Vagina (tissue), 2 donors: ENCODE measurements at regions not wholly inside any gene's neighbourhood (a gene's known extent, or its start where the extent isn't known, plus 50 kb on each side); places are given as distances from the start of the nearest gene placed in this dataset.

Experiments used
- DNase-seq, 2 donors: peaks; one replicate each; pipeline ENCODE4 v3.0.0-alpha.2; 2017; ENCODE audit errors: extremely low spot score in 2 of 2
- H3K27ac ChIP-seq: fragments of 200-600 bp; sonication (generic); one replicate; pipeline ENCODE4 v1.5.1; 2019
- H3K27me3 ChIP-seq: fragments of 200-600 bp; sonication (generic); one replicate; pipeline ENCODE4 v1.5.1; 2019
- H3K36me3 ChIP-seq, 2 donors: fragments of 200-600 bp; sonication (generic); one replicate each; pipeline ENCODE4 v1.5.1; 2017 to 2019
- H3K4me1 ChIP-seq: fragments of 200-600 bp; sonication (generic); one replicate; pipeline ENCODE4 v1.5.1; 2019
- H3K4me3 ChIP-seq, 2 donors: fragments of 200-600 bp; sonication (generic); 1 replicate in 1 of 2; 2 replicates in 1 of 2; pipeline ENCODE4 v1.5.1; 2016 to 2019
- H3K9me3 ChIP-seq: fragments of 200-600 bp; sonication (generic); one replicate; pipeline ENCODE4 v1.5.1; 2019
- POLR2A ChIP-seq, 2 donors: fragments of 450-650 bp; IDR thresholded peaks; one replicate each; pipeline ENCODE4 v1.6.1; 2017; ENCODE audit warnings: antibody characterized with exemption in 2 of 2, mild to moderate bottlenecking in 2 of 2, moderate library complexity in 2 of 2
- POLR2AphosphoS5 ChIP-seq, 2 donors: sonication (generic); formaldehyde crosslinking; IDR thresholded peaks; one replicate each; pipeline ENCODE4 v1.9.0; 2017; ENCODE audit warnings: antibody characterized with exemption in 2 of 2, mild to moderate bottlenecking in 2 of 2, low read depth in 1 of 2; ENCODE audit not compliant: insufficient read depth in 1 of 2
- intact Hi-C: fragments of 100-400 bp; cut with DNase I; formaldehyde crosslinking; loops from one replicate; pipeline ENCODE4 v1.15.1; 2023
- TF ChIP-seq, protein P1 (sequence below), 3 experiments: fragments of 450-650 bp in 2 of 3; fragments of 200-600 bp in 1 of 3; sonication (generic) in 1 of 3; IDR thresholded peaks; one replicate each; pipeline ENCODE4 v1.5.1; 2017 to 2019; ENCODE audit warnings: antibody characterized with exemption in 3 of 3, mild to moderate bottlenecking in 2 of 3, moderate library complexity in 2 of 3

- TF ChIP-seq POLR2A (IDR thresholded peaks at IDR 0.05) (no peak), POLR2AphosphoS5 (IDR thresholded peaks at IDR 0.05; ENCODE audit: insufficient read depth in 1 of 2, low read depth in 1 of 2) (no peak)
- TF ChIP-seq, protein P1, sequence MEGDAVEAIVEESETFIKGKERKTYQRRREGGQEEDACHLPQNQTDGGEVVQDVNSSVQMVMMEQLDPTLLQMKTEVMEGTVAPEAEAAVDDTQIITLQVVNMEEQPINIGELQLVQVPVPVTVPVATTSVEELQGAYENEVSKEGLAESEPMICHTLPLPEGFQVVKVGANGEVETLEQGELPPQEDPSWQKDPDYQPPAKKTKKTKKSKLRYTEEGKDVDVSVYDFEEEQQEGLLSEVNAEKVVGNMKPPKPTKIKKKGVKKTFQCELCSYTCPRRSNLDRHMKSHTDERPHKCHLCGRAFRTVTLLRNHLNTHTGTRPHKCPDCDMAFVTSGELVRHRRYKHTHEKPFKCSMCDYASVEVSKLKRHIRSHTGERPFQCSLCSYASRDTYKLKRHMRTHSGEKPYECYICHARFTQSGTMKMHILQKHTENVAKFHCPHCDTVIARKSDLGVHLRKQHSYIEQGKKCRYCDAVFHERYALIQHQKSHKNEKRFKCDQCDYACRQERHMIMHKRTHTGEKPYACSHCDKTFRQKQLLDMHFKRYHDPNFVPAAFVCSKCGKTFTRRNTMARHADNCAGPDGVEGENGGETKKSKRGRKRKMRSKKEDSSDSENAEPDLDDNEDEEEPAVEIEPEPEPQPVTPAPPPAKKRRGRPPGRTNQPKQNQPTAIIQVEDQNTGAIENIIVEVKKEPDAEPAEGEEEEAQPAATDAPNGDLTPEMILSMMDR (IDR thresholded peaks at IDR 0.05): no peak
- H3K27me3 ChIP-seq: no peaks in the 10 kb centered on the region
- H3K36me3 ChIP-seq: no peaks in the 10 kb centered on the region
- no peaks in the 10 kb centered on the region for H3K9me3 ChIP-seq
- DNase-seq: no peak
- no peak overlapping the region for H3K4me3 ChIP-seq
- no peak overlapping the region for H3K27ac ChIP-seq
- peaks cover 16% of the 10 kb centered on the region for H3K4me1 ChIP-seq
- intact Hi-C loops: no loop called here
Measured at GRCh38 chr2:239778861-239779558, 246.1 kb downstream of the NDUFA10 start.

DNA sequence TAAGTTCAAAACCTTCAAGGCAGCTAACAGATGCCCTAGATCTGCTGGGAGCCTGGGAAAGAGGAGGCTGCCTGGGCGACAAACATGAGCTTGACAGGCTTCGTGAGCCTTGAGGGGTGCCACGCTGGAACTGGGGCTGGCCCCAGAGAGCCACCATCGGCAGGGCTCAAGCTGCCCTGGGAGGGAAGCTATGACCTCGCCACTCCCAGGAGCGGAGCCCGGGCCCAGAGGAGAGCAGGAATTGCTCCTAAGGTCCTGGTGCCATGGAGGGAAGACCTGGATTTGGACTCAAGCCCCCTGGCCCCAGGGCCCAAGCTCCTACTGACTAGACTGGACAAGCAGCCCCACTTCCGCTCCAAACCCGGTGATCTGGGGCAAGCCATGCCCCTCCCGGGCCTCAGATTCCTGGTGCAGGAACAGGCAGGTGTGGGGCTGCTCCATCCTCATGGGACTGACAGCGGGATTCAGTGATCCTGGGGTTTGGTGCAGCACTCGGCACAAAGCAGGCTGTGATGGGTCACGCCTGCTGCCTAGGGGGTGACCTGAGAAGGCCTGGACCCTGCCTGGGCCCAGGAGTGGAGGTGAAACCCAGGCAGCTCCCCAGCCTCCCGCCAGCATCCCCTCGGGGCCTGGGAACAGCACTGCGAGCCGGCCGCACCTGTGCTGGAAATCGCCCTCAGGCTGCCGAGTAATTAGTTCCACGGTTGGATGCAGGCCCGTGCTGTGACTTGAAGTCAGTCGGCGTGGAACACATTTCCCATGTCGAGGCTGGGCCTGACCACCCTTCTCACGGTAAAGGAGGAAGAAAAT, 246.9 kb downstream of the NDUFA10 start:
- TF ChIP-seq POLR2A (IDR thresholded peaks at IDR 0.05) (no peak), POLR2AphosphoS5 (IDR thresholded peaks at IDR 0.05; ENCODE audit: insufficient read depth in 1 of 2, low read depth in 1 of 2) (no peak)
- TF ChIP-seq, protein P1 (IDR thresholded peaks at IDR 0.05): no peak
- Histone ChIP-seq H3K27me3 (no peaks in the 10 kb centered on the region), H3K36me3 (no peaks in the 10 kb centered on the region), H3K4me1 (peaks cover 16% of the 10 kb centered on the region), H3K4me3 (no peak overlapping the region), H3K27ac (no peak overlapping the region), H3K9me3 (no peaks in the 10 kb centered on the region)
- intact Hi-C loops: no loop called here
- no peak for DNase-seq

DNA sequence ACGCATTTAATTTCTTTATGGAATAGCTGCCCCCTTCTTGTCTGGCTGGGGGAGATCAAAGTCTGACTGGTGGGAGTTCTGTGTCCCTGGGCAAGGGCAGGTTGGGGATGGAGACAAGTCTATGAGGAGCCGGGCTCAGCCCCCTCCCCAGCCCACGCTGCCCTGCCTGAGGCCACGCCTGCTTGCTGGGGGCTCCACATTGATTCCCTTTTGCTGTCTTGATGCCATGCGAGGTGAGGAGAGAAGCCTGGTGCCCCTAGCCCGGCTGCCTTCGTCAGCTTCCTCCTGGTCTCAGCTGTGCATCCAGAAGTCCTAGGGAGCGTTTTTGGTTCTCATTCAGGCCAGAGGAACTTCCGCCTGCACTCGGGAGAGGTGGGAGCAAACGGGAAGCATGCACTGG, 247.9 kb downstream of the NDUFA10 start:
- DNase-seq: no peak
- Histone ChIP-seq H3K4me3 (no peak overlapping the region), H3K27me3 (no peaks in the 10 kb centered on the region), H3K4me1 (peaks cover 16% of the 10 kb centered on the region), H3K36me3 (no peaks in the 10 kb centered on the region), H3K9me3 (no peaks in the 10 kb centered on the region), H3K27ac (no peak overlapping the region)
- intact Hi-C loops: no loop called here
- TF ChIP-seq POLR2A (IDR thresholded peaks at IDR 0.05) (no peak), POLR2AphosphoS5 (IDR thresholded peaks at IDR 0.05; ENCODE audit: insufficient read depth in 1 of 2, low read depth in 1 of 2) (no peak)
- TF ChIP-seq, protein P1 (IDR thresholded peaks at IDR 0.05): no peak

- DNase-seq: no peak
- H3K27me3 ChIP-seq: no peaks in the 10 kb centered on the region
- no peaks in the 10 kb centered on the region for H3K9me3 ChIP-seq
- TF ChIP-seq POLR2A (IDR thresholded peaks at IDR 0.05): no peak
- TF ChIP-seq, protein P1 (IDR thresholded peaks at IDR 0.05): no peak
- TF ChIP-seq POLR2AphosphoS5 (IDR thresholded peaks at IDR 0.05; ENCODE audit: insufficient read depth in 1 of 2, low read depth in 1 of 2): no peak
- no peak overlapping the region for H3K27ac ChIP-seq
- H3K4me1 ChIP-seq: peaks cover 16% of the 10 kb centered on the region
- H3K36me3 ChIP-seq: no peaks in the 10 kb centered on the region
- no peak overlapping the region for H3K4me3 ChIP-seq
- intact Hi-C loops: no loop called here
Measured at GRCh38 chr2:239776436-239777005, 248.6 kb downstream of the NDUFA10 start.
